ENCODE measurements at regions not wholly inside any gene's neighbourhood (a gene's known extent, or its start where the extent isn't known, plus 50 kb on each side); places are given as distances from the start of the nearest gene placed in this dataset.

DNA sequence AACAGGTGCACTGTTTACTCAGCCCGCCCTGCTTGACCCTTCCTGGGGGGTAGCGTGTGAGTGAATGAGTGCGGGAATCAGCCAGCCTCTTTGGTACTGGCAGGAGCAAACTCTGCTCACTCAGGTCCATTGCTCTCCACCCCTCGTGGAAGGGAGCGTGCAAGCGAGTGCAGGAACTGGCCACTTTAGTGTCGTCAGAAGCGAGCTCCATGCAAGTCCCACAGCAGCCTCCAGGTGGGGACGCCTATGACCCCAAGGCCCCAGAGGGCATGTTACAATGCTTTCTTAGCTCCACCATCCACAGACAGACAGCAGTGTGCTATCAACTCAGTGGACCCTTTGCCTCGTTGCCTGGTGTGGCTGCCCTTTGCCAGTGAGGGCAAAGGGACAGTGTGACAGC is 1025.1 kb upstream of the CDH8 start:
- TF ChIP-seq, protein P1, sequence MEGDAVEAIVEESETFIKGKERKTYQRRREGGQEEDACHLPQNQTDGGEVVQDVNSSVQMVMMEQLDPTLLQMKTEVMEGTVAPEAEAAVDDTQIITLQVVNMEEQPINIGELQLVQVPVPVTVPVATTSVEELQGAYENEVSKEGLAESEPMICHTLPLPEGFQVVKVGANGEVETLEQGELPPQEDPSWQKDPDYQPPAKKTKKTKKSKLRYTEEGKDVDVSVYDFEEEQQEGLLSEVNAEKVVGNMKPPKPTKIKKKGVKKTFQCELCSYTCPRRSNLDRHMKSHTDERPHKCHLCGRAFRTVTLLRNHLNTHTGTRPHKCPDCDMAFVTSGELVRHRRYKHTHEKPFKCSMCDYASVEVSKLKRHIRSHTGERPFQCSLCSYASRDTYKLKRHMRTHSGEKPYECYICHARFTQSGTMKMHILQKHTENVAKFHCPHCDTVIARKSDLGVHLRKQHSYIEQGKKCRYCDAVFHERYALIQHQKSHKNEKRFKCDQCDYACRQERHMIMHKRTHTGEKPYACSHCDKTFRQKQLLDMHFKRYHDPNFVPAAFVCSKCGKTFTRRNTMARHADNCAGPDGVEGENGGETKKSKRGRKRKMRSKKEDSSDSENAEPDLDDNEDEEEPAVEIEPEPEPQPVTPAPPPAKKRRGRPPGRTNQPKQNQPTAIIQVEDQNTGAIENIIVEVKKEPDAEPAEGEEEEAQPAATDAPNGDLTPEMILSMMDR (IDR thresholded peaks at IDR 0.05; ENCODE audit: poor library complexity), result no peak
- TF ChIP-seq EZH2 (IDR thresholded peaks at IDR 0.05; ENCODE audit: borderline replicate concordance), result no peak
- no peak for TF ChIP-seq EZH2phosphoT487 (IDR thresholded peaks at IDR 0.05; ENCODE audit: low read depth, severe bottlenecking, unreplicated experiment)
